B cell (primary cell): ENCODE measurements at regions not wholly inside any gene's neighbourhood (a gene's known extent, or its start where the extent isn't known, plus 50 kb on each side); places are given as distances from the start of the nearest gene placed in this dataset.

Experiments used
- ATAC-seq: fragments of 200-7000 bp; cut with Tn5 transposase; one replicate; pipeline ENCODE4 v1.10.0; 2021; ENCODE audit warnings: low read depth, mild to moderate bottlenecking, moderate number of reproducible peaks, moderate library complexity
- CTCF ChIA-PET: fragments of 350-600 bp; sonication (Branson Sonifier 250); formaldehyde crosslinking; loops from one replicate; lab custom pipeline; 2021; ENCODE audit warnings: antibody characterized with exemption, inconsistent platforms; lab: Charles Lee
- POLR2A ChIA-PET: fragments of 350-600 bp; sonication (Branson Sonifier 250); formaldehyde crosslinking; loops from one replicate; lab custom pipeline; 2021; ENCODE audit warnings: antibody characterized with exemption; lab: Charles Lee
- DNase-seq: peaks from one replicate; pipeline ENCODE4 v3.0.0; 2013
- H2AFZ ChIP-seq: 2 replicates; pipeline ENCODE4 v1.6.1; 2012; ENCODE audit warnings: mild to moderate bottlenecking, low read depth, low read length; ENCODE audit not compliant: insufficient read depth, poor library complexity, severe bottlenecking
- H3K27ac ChIP-seq, 2 donors: 1 replicate in 1 of 2; 2 replicates in 1 of 2; pipeline ENCODE4 v1.5.1; 2012 to 2013; ENCODE audit warnings: low read length in 2 of 2, mild to moderate bottlenecking in 2 of 2, moderate library complexity in 1 of 2
- H3K27me3 ChIP-seq, 4 experiments: fragments of 200-600 bp in 1 of 4; sonication (generic) in 1 of 4; replicated peaks in 1 of 4; 1 replicate in 2 of 4; 2 replicates in 2 of 4; pipeline versions ENCODE4 v1.6.1 to v1.7.0; 2013 to 2016; ENCODE audit warnings: low read length in 3 of 4, mild to moderate bottlenecking in 2 of 4, mixed read lengths in 1 of 4, moderate library complexity in 1 of 4; ENCODE audit not compliant: insufficient read depth in 4 of 4, control insufficient read depth in 3 of 4; ENCODE audit errors: control extremely low read depth in 1 of 4
- H3K36me3 ChIP-seq, 2 experiments: replicated peaks in 1 of 2; 1 replicate in 1 of 2; 2 replicates in 1 of 2; pipeline versions ENCODE4 v1.6.1 to v1.7.1; 2013; ENCODE audit warnings: low read length in 1 of 2; ENCODE audit not compliant: insufficient read depth in 2 of 2, control insufficient read depth in 1 of 2; ENCODE audit errors: control extremely low read depth in 1 of 2, extremely low read depth in 1 of 2
- H3K4me1 ChIP-seq, 2 donors: fragments of 200-600 bp in 1 of 2; sonication (generic) in 1 of 2; 1 replicate in 1 of 2; 2 replicates in 1 of 2; pipeline versions ENCODE4 v1.5.1 to v1.6.1; 2013 to 2017; ENCODE audit warnings: low read length in 2 of 2; ENCODE audit not compliant: control insufficient read depth in 2 of 2, insufficient read depth in 2 of 2
- H3K4me2 ChIP-seq: replicated peaks from 2 replicates; pipeline ENCODE3; 2012; ENCODE audit warnings: mild to moderate bottlenecking, low read depth, low read length; ENCODE audit not compliant: poor library complexity, severe bottlenecking
- H3K4me3 ChIP-seq, 5 experiments: fragments of 200-600 bp in 1 of 5; sonication (generic) in 1 of 5; 1 replicate in 3 of 5; 2 replicates in 2 of 5; pipeline versions ENCODE4 v1.5.1 to v1.7.0; 2011 to 2016; ENCODE audit warnings: low read length in 4 of 5, mild to moderate bottlenecking in 4 of 5, low read depth in 2 of 5, control low read depth in 1 of 5, moderate library complexity in 1 of 5; ENCODE audit not compliant: insufficient read depth in 1 of 5; ENCODE audit errors: control extremely low read depth in 1 of 5, extremely low read depth in 1 of 5
- H3K79me2 ChIP-seq: fragments of 200-600 bp; sonication (generic); one replicate; pipeline ENCODE4 v1.6.0; 2016; ENCODE audit warnings: low read length; ENCODE audit not compliant: control insufficient read depth, insufficient read depth
- H3K9ac ChIP-seq: fragments of 200-600 bp; sonication (generic); 2 replicates; pipeline ENCODE4 v1.6.1; 2017; ENCODE audit warnings: mild to moderate bottlenecking, low read length, moderate library complexity
- H3K9me3 ChIP-seq, 3 donors: one replicate each; pipeline versions ENCODE4 v1.6.1 to v1.7.1; 2013; ENCODE audit warnings: low read length in 2 of 3; ENCODE audit not compliant: control insufficient read depth in 2 of 3, insufficient read depth in 1 of 3; ENCODE audit errors: control extremely low read depth in 1 of 3
- H4K20me1 ChIP-seq: 2 replicates; pipeline ENCODE4 v1.6.0; 2012; ENCODE audit warnings: mild to moderate bottlenecking, low read length; ENCODE audit not compliant: insufficient read depth, control insufficient read depth, poor library complexity, severe bottlenecking
- H3K27ac Mint-ChIP-seq: one replicate; pipeline ENCODE4 v1.8.0; 2021; ENCODE audit warnings: mixed read lengths
- H3K27me3 Mint-ChIP-seq: one replicate; pipeline ENCODE4 v1.8.0; 2021; ENCODE audit warnings: mixed read lengths
- H3K4me1 Mint-ChIP-seq: one replicate; pipeline ENCODE4 v1.8.0; 2021; ENCODE audit warnings: mixed read lengths
- H3K4me3 Mint-ChIP-seq: one replicate; pipeline ENCODE4 v1.8.0; 2021; ENCODE audit warnings: mixed read lengths
- H3K9me3 Mint-ChIP-seq: one replicate; pipeline ENCODE4 v1.8.0; 2022; ENCODE audit warnings: mixed read lengths; ENCODE audit not compliant: insufficient read depth
- EZH2 ChIP-seq: IDR thresholded peaks from 2 replicates; pipeline ENCODE4 v1.6.1; 2012; ENCODE audit warnings: borderline replicate concordance, low read depth, mild to moderate bottlenecking, moderate library complexity, low read length; ENCODE audit not compliant: insufficient read depth, poor library complexity, severe bottlenecking
- WGBS: methylation state at CpG from one replicate; pipeline ENCODE4 v1.1.5; 2013; ENCODE audit warnings: missing lambda C conversion rate; ENCODE audit not compliant: insufficient coverage; 5-methylcytosine and 5-hydroxymethylcytosine counted together
- intact Hi-C: fragments of 100-400 bp; cut with micrococcal nuclease; formaldehyde crosslinking; loops from one replicate; pipeline ENCODE4 v1.10.0; 2022
- TF ChIP-seq, protein P1 (sequence below): fragments of 200-600 bp; IDR thresholded peaks from one replicate; pipeline ENCODE4 v1.8.0; 2022; ENCODE audit warnings: antibody characterized with exemption, mild to moderate bottlenecking

DNA sequence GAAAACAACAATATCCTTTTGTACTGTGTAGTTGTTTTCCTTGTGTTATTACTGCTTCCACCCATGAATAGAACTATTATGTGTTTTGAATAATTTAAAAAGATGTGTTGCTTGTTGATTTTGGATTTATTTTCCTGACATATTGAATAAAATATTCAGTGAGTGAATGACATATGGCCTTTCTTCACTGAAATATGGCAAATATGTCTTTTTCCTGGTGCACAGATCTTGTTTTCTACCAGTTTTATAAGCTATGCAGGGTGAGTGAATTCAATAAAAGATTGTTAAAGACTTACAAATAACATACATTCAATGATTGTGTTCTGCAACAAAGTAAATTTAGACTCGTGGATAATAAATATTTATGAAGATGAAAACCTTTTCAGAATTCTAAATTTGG lies 1216.3 kb upstream of the ADGRL3 start:
- Histone ChIP-seq H3K9ac (no peak overlapping the region), H3K4me2 (no peak overlapping the region), H3K9me3 (no peaks in the 10 kb centered on the region), H4K20me1 (no peaks in the 10 kb centered on the region), H2AFZ (no peak overlapping the region), H3K4me1 (no peaks in the 10 kb centered on the region), H3K27me3 (no peaks in the 10 kb centered on the region), H3K4me3 (no peak overlapping the region), H3K27ac (no peak overlapping the region), H3K79me2 (no peaks in the 10 kb centered on the region), H3K36me3 (no peaks in the 10 kb centered on the region)
- no peak for TF ChIP-seq EZH2
- TF ChIP-seq, protein P1, sequence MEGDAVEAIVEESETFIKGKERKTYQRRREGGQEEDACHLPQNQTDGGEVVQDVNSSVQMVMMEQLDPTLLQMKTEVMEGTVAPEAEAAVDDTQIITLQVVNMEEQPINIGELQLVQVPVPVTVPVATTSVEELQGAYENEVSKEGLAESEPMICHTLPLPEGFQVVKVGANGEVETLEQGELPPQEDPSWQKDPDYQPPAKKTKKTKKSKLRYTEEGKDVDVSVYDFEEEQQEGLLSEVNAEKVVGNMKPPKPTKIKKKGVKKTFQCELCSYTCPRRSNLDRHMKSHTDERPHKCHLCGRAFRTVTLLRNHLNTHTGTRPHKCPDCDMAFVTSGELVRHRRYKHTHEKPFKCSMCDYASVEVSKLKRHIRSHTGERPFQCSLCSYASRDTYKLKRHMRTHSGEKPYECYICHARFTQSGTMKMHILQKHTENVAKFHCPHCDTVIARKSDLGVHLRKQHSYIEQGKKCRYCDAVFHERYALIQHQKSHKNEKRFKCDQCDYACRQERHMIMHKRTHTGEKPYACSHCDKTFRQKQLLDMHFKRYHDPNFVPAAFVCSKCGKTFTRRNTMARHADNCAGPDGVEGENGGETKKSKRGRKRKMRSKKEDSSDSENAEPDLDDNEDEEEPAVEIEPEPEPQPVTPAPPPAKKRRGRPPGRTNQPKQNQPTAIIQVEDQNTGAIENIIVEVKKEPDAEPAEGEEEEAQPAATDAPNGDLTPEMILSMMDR, result no peak
- intact Hi-C loops, result no loop called here
- H3K27me3 Mint-ChIP-seq, result no peaks in the 10 kb centered on the region
- H3K9me3 Mint-ChIP-seq, result no peaks in the 10 kb centered on the region
- ATAC-seq (no peak), DNase-seq (no peak)
- WGBS, result no CpG with 5 or more reads among the region's 1 CpG
- CTCF ChIA-PET, result no interaction called here
- H3K4me3 Mint-ChIP-seq, result no peak overlapping the region
- POLR2A ChIA-PET, result no interaction called here
- no peak overlapping the region for H3K27ac Mint-ChIP-seq
- no peaks in the 10 kb centered on the region for H3K4me1 Mint-ChIP-seq

DNA sequence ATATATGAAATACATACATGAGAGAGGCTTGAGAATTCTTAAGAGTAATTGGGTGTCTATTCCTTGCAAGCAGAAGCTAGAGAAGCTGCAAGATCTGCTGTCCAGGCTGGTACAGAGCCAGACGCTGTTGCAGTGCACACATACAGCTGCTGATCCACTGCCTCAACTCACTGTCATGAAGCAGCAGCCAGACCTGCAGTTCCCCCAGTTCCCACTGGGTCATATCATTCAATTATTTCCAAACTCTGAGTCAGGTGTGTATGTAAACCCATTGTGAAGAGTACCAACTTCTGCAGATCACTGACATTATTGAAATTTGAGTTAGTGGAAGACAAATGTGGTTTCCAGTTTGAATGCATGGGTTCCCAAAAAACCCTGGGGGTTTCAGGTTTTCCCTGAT lies 1212.8 kb upstream of the ADGRL3 start:
- Histone ChIP-seq H3K79me2 (no peaks in the 10 kb centered on the region), H3K4me3 (no peak overlapping the region), H2AFZ (no peak overlapping the region), H3K27me3 (no peaks in the 10 kb centered on the region), H3K4me1 (no peaks in the 10 kb centered on the region), H3K27ac (no peak overlapping the region), H3K4me2 (no peak overlapping the region), H3K36me3 (no peaks in the 10 kb centered on the region), H3K9me3 (no peaks in the 10 kb centered on the region), H4K20me1 (no peaks in the 10 kb centered on the region), H3K9ac (no peak overlapping the region)
- intact Hi-C loops, result no loop called here
- Mint-ChIP-seq H3K27me3 (no peaks in the 10 kb centered on the region), H3K4me1 (no peaks in the 10 kb centered on the region), H3K4me3 (no peak overlapping the region), H3K9me3 (no peaks in the 10 kb centered on the region), H3K27ac (no peak overlapping the region)
- DNase-seq (no peak), ATAC-seq (no peak)
- CTCF ChIA-PET, result no interaction called here
- POLR2A ChIA-PET, result no interaction called here
- no peak for TF ChIP-seq EZH2
- TF ChIP-seq, protein P1, result no peak
- 100% methylated on average over 1 of the region's 1 CpG for WGBS
